GM19240 (cell line): ENCODE measurements at regions not wholly inside any gene's neighbourhood (a gene's known extent, or its start where the extent isn't known, plus 50 kb on each side); places are given as distances from the start of the nearest gene placed in this dataset.

Experiments
- DNase-seq: peaks from one replicate; pipeline ENCODE4 v3.0.0; 2011; ENCODE audit warnings: low spot score; ENCODE audit not compliant: insufficient read length

- DNase-seq: no peak
Observed at GRCh38 chr4:35872273-35872672, 372.0 kb downstream of the ARAP2 start.

- no peak for DNase-seq
Observed at GRCh38 chr4:35879479-35879878, 364.8 kb downstream of the ARAP2 start.

- no peak for DNase-seq
Observed at GRCh38 chr4:35883108-35883507, 361.2 kb downstream of the ARAP2 start.

DNA sequence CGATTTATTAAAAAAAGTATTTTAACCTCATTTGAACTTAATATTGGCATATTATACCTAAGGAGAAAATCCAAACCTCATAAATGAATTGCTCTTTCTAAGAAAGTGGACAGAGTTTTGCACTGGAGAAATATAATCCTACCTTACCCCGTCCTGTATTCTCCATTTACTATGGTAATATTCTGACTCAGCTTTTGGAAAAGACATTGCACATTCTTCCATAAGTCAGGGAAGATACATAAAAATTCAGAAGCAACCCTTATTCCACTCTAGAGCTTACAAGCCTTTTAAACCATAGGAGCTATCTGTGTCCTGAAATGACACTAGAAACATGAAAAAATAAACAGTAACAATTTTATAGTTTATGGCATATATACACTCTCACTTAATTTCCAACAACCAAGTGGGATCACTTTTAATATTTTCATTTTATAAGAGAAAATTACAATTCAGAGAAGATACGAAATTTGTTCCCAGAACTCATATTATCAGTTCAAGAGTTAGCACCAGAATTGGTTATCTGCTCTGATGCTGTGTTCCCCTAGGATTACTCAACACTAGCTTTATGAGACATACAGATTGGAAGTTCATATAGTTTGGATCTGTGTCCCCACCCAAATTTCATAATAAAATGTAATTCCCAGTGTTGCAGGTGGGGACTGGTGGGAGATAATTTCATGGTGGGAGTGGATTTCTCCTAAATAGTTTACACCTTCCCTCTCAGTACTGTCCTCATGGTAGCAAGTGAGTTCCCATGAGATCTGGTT lies 359.4 kb downstream of the ARAP2 start:
- no peak for DNase-seq

- no peak for DNase-seq
Observed at GRCh38 chr4:35897808-35898207, 346.5 kb downstream of the ARAP2 start.

DNA sequence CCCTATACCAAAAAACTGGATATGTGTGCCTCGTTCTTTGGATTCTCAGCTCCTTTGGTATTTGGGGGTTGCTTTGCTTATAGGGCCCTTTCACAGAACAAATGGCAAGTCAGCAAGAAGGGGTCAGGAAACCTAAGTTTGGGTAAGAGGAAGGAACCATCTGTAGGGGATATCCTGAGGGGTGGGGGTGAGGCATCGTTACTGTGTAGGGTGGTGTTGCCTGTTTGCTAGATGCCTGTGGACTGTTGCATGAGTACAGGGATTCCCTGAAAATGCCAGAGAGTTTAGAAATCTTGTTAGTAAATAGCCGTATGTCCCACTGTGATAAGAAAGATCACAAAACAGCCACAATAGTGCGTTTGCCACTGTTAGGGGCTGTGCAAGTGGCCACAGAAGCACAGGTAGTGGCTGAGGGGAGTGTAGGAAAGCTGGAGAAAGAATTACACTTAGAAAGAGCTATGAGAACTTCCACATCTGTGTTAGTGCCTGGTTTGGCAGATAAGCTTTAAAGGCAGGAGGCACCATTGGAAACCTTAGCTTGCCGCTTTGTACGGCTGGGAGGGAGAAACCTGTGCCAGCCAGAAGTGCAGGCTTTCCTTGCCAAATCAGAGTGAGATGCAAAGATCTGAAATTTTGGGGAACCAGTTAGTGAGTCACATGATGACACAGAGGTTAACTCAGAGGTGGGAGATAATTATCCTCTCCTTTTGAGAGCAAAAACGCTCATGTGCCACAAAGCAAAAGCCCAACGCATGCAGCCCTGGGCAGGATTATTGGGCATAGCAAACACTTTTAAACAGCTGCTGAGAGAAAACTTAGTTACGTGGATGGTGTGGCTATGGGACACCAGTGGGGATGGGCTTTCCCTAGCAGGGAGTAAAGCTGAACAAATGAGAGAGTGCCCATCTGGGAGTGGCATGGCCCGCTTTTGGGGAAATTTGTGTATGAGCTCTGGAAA lies 343.7 kb downstream of the ARAP2 start:
- no peak for DNase-seq

GRCh38 chr4:35912174-35912573 lies 332.1 kb downstream of the ARAP2 start:
- peak; percentile 1 for DNase-seq

DNA sequence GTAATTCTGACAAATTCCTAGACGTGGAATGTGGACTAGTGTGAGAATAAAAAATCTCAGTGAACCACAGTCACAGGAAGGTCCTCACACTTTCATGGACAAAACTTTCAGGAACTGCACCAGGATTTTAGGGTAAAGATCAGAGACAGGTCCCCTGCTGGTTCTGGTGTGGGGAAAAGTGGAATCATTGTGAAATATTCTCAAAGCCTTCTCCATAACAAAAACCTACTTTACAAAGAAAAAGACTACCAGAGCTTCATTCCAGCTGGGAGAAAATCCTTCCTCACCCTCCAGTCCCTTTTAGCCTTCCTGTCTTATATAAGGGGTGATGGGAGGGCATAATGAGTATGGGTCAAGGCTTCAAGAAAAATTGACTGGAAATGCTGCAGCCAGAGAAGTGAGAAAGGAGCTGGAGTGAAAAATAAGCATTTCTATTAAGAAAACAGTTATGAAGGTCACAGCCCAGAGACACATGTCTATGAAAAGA lies 325.8 kb downstream of the ARAP2 start:
- no peak for DNase-seq

DNA sequence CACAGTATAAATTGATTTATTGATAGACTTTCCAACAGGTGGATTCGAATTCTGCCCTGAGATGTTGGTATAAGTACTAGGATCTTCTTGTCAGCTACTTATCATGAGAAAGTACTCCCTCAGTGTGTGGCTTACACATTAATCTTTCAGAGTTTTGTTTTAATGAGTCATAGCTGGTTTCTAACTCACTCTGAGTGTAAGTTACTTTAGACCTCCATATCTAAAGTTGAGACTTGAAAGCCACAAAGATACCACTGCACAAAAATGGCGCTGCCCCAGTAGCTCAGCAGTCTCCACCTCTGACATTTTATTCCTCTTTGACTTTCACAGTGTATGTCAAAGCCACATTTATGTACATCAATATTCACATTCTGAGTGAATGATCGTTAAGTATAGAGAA lies 318.5 kb downstream of the ARAP2 start:
- DNase-seq: no peak

GRCh38 chr4:35926788-35927187 lies 317.5 kb downstream of the ARAP2 start:
- no peak for DNase-seq

DNA sequence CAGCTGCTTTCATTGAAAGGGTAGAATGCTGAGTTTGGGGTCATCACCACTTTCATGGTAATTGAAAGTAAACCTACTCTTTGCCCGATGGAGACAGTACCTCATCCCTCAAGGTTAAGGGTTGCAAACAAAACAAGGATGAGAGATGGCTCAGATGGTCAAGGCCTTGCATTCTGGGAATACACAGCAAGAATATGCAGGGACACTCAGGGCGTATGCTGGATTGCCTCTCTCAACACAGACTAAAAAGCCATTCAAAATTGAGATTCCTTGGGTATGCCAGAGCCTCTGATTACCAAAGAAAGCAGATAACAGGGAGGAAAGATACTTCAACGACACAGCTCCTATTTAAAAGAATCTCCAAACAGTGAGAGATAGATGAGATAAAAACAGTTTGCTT lies 310.4 kb downstream of the ARAP2 start:
- no peak for DNase-seq

DNA sequence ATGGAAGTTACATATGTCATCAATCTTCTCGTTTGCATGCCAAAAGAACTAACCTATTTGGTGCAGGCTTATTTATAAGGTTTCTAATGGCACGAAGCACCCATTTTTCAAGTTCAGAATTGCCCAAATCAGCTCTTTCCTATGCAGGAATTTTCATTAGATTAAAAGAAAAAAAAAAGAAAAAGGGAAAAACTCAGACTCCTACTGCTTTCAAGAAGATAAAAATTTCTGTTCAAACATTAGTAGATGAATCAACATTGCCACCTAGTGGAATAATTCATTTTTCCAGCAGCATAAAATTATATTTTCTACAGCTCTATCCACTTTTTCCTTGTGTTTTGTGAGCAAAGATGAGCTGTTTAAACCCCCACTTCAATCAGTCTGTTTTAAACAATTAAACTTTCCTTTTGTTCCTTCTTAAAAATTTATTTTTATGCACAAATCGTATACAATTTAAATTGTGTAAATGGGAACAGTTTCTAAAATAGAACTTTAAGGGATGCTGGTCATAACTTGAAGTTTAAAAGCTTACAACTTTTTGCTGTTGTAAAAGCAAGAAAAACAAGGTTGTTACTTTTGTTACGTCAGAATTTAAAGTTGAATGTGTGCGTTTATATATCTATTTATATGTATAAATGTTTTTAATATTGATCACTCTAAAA lies 309.9 kb downstream of the ARAP2 start:
- no peak for DNase-seq

DNA sequence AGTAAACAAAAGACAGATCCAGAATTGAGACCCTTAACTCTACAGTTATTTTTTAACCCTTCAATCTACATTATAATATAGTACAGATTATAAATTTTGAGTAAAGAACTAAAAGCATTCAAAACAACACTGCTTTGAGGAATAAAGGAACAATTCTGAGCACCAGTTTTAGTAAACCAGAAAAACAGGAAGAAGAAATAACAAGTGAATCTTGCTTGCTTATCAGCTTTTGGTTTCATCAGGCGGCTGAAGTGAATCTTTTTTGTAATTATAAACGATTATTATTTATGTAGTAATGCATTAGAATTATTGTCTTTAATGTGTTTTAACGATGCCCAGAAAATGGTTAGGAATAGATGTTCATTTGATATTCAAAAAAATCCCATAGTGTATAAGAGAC lies 305.4 kb downstream of the ARAP2 start:
- no peak for DNase-seq

- DNase-seq: no peak
Observed at GRCh38 chr4:35939751-35940150, 304.6 kb downstream of the ARAP2 start.

DNA sequence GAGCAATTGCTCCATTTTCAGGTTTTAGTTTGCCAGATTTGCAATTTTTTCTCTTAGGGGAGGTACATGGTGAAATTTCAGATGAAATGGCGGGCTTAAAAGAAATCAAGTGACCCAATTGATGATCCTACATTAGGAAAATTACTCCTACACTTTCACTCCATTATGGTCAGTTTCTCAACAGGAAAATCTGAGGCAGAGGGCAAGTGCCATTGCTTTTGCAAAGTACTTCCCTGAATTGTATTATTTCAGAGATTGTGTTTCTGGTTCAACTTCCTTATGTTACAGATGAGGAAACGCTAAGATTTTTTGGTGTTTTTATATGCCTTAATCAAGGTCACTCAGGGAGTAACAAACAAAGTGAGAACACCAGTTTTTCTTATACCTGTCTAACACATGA lies 302.2 kb downstream of the ARAP2 start:
- DNase-seq: no peak

DNA sequence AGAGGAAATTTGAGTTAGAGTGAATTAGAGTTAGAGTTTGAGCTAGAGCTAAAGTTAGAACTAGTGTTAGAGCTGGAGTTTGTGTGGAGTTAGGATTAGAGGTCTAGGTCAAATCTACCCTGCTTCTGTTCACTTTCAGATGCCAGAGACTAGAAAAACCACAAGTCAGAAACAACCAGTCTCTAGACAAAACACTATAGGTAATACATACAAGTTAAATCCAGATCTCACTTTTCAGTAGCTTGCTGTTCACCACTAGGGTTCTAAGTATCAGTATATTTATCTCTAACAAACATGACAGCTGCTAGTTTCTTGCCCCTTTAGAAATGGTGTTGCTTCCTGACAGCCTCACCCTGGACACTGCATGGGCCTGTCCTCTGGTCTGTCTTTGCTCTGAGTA lies 300.7 kb downstream of the ARAP2 start:
- no peak for DNase-seq

- no peak for DNase-seq
Observed at GRCh38 chr4:35948171-35948570, 296.1 kb downstream of the ARAP2 start.

DNA sequence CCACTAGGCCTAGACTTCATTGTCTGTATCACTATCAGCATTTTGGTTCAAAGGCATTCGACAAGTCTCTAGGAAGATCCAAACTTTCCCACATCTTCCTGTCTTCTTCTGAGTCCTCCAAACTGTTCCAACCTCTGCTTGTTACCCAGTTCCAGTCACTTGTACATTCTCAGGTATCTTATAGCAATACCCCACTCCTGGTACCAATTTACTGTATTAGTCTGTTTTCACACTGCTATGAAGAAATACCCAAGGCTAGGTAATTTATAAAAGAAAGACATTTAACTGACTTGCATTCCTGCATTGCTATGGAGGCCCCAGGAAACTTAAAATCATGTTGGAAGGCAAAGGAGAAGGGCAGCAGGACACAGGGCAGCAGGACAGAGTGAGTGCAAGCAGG lies 293.9 kb downstream of the ARAP2 start:
- DNase-seq: no peak

DNA sequence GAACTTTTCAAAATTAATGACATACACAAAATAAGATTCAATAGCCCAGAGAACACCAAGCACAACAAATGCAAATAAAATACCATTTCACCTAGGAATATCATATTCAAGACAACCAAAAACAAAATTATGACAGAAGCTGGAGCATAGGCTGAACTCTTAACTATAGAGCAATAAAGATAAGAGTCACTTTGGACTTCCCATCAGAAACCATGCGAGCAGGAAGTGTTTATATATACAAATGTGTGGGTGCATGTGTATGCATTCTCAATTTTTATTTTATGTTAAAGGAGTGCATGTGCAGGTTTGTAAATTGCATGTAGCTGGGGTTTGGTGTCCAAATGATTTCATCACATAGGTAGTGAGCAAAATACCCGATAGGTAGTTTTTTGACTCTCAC lies 291.6 kb downstream of the ARAP2 start:
- DNase-seq: no peak

DNA sequence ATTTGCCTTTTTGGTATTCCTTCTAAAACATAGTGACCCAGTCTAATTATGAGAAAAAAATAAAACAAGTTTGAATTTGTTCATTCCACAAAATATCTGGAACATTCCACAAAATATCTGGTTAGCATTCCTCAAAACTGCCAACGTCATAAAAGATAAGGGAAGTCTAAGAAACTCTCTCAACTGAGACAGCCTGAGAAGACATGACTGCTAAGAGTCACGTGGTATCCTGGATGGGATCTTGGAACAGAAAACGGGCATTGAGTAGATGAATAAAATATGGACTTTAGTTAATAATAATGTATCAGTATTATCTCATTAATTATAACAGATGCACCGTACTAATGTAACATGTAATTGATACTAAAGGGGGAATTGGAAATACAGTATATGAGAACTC lies 280.9 kb downstream of the ARAP2 start:
- no peak for DNase-seq

- no peak for DNase-seq
Observed at GRCh38 chr4:35963974-35964515, 280.3 kb downstream of the ARAP2 start.

DNA sequence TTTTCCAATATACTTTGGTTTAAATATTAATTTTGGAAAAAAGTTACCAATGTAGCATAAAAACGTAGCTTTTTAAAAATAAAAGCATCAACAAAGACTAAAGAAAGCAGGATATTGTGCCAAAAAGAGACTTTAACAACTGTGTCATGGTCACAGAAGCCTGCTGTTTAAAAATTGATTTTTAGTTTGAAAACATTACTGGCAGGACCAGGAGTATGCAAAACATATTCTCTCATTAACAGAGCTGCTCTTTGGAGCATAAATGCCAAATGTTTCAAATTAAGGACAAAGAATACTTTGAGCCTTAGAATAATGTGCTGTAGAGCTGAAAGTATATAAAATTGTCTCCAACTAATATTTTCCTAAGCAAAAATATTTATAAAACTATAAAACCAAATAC lies 279.0 kb downstream of the ARAP2 start:
- no peak for DNase-seq
